Activated T-cell treated with anti-CD3 and anti-CD28 coated beads, Interleukin-2, amount 50 U/mL, for 48 hours (primary cell): ENCODE measurements at regions not wholly inside any gene's neighbourhood (a gene's known extent, or its start where the extent isn't known, plus 50 kb on each side); places are given as distances from the start of the nearest gene placed in this dataset.
A peak's percentile ranks its signal among the peaks of the same experiment; 100 is the strongest.
"Not testable (repeated sequence)": the region's sequence is repeated elsewhere in the genome, so short reads cannot be mapped to it uniquely, and the experiment has no call there.

ENCODE experiments used
- DNase-seq, 2 experiments: peaks; one replicate each; pipeline ENCODE4 v3.0.0-alpha.2; 2020

GRCh38 chr21:8194042-8194441, 2327.3 kb upstream of the TPTE start:
- not testable (repeated sequence) for DNase-seq

- not testable (repeated sequence) for DNase-seq
Measured at GRCh38 chr21:8197377-8198027, 2323.9 kb upstream of the TPTE start.

- not testable (repeated sequence) for DNase-seq
Measured at GRCh38 chr21:8205094-8205891, 2316.1 kb upstream of the TPTE start.

GRCh38 chr21:8205892-8206188, 2315.5 kb upstream of the TPTE start:
- not testable (repeated sequence) for DNase-seq

GRCh38 chr21:8212986-8213550, 2308.3 kb upstream of the TPTE start:
- DNase-seq: peak; percentile 22 to 45

- not testable (repeated sequence) for DNase-seq
Measured at GRCh38 chr21:8214539-8214938, 2306.8 kb upstream of the TPTE start.

GRCh38 chr21:8229366-8230150, 2291.8 kb upstream of the TPTE start:
- not testable (repeated sequence) for DNase-seq

- DNase-seq: not testable (repeated sequence)
Measured at GRCh38 chr21:8231252-8231651, 2290.1 kb upstream of the TPTE start.

- DNase-seq: not testable (repeated sequence)
Measured at GRCh38 chr21:8233000-8233399, 2288.4 kb upstream of the TPTE start.

- DNase-seq: not testable (repeated sequence)
Measured at GRCh38 chr21:8234059-8234458, 2287.3 kb upstream of the TPTE start.

GRCh38 chr21:8244723-8245641, 2276.4 kb upstream of the TPTE start:
- not testable (repeated sequence) for DNase-seq

- DNase-seq: not testable (repeated sequence)
Measured at GRCh38 chr21:8245642-8246402, 2275.6 kb upstream of the TPTE start.

GRCh38 chr21:8251701-8252100, 2269.7 kb upstream of the TPTE start:
- not testable (repeated sequence) for DNase-seq

- DNase-seq: peak; percentile 53 to 58
Measured at GRCh38 chr21:8255094-8255493, 2266.3 kb upstream of the TPTE start.

- peak; percentile 53 to 70 for DNase-seq
Measured at GRCh38 chr21:8257083-8257799, 2264.1 kb upstream of the TPTE start.

GRCh38 chr21:8260065-8260627, 2261.2 kb upstream of the TPTE start:
- not testable (repeated sequence) for DNase-seq
